HG03135 (cell line): ENCODE measurements at regions not wholly inside any gene's neighbourhood (a gene's known extent, or its start where the extent isn't known, plus 50 kb on each side); places are given as distances from the start of the nearest gene placed in this dataset.
"Not testable (repeated sequence)": the region's sequence is repeated elsewhere in the genome, so short reads cannot be mapped to it uniquely, and the experiment has no call there.

Experiments used
- ATAC-seq: cut with Tn5 transposase; IDR thresholded peaks from one replicate; pipeline ENCODE4 v1.9.1; 2021; ENCODE audit warnings: mild to moderate bottlenecking, moderate library complexity; ENCODE audit not compliant: unreplicated experiment

DNA sequence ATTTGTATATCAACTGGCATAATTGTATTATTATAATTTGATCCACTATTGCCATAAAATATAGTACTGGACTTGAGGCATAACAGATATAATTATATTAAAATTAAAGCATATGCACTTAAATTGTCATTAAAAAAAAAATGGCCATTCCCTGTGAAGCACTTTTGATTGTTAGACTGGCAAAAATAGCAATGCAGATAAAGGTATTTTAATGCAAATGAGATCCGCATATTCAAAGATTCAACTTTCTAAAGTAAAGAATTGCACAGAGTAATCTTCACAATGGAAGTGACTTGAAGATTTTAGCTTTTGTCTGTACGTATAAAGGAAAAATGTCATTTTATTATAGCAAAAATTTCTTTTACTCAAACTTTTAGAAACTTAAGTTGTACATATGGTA is 871.8 kb upstream of the PABPC4L start:
- no peak for ATAC-seq

DNA sequence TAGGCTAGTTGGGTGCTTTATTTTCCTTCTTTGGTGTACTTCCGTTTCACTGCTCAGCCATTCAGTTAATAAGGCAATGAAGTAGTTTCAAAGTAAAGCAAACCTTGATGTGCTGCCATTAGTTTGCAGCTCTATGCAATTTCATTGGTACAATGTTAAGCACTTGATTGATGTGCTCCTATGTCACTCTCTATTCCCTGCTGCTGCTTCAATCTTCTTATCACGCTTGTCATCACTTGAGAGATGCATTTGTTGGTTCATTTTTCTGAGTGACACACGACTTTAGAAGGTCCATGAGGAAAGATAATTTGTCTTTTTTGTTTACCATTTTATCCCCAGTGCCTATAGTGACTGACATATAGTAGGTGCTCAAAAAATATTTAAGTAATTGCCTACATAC is 871.0 kb upstream of the PABPC4L start:
- ATAC-seq, result no peak

DNA sequence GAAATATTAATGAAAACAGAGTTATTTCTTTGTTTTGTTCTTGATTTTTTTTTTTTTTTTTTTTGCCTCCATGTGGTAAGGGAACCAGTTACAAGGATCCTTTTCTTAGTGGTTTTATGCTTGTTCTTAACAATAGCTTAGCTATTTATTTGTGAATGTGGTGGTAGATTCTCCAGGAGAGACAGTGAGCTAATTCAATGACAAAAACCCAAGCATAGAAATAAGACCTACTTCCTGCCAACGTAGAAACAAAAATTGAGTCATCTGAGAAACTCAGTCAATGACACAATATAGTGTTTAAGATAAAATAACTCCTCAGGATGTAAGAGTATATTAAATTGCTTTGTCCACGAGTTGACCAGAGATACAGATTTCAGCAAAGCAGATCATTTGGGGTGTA is 863.8 kb upstream of the PABPC4L start:
- ATAC-seq, result no peak

DNA sequence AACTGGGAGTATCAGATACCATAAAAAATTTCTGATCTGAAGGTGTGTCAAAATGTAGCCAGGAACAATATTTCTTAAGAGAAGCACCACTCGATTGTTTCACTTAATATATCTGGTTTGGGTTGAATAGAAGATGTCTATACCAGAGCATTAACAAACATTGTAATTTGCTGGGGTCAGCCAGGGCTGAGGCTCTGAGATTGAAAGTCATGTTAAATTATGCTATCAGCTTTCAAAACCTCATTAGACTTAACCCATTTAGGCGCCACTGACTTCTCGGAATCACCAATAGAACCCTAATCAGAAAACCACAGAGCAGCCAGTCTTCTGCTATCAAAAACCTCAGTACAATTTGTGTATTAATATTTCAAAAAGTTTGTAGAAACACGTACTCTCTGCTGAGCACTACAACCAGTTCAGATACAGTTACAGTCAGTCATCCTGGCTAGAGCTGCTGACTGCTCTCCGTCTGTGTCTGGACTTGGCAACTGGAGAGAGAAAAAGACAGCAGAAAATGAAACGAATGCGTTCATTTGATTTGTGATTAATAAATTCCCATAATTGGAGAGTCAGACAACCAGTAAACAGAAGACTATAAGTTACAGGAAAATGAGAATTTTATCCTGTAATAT is 848.6 kb upstream of the PABPC4L start:
- no peak for ATAC-seq

DNA sequence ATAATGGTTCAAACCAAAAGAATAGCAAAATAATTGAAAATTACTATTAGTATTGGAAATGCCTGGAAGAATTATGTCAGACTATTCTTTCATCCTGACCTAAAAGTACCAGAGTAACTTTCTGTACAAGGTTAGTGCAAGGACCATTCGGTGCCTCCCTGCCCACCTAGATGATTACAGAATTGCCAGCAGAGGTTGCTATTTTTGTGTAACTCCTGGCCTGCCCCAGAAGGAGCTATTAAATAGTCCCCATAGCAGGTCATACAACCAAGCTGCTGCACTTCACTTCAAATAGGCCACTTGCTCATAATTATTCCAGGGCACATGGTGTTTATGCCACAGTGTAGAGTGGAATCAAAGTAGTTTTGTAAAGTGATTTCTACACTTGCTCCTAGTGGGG is 831.1 kb upstream of the PABPC4L start:
- ATAC-seq, result no peak

GRCh38 chr4:135015771-135016170 is 814.2 kb upstream of the PABPC4L start:
- ATAC-seq, result no peak

- ATAC-seq, result no peak
Observed at GRCh38 chr4:135007400-135007799, 805.8 kb upstream of the PABPC4L start.

DNA sequence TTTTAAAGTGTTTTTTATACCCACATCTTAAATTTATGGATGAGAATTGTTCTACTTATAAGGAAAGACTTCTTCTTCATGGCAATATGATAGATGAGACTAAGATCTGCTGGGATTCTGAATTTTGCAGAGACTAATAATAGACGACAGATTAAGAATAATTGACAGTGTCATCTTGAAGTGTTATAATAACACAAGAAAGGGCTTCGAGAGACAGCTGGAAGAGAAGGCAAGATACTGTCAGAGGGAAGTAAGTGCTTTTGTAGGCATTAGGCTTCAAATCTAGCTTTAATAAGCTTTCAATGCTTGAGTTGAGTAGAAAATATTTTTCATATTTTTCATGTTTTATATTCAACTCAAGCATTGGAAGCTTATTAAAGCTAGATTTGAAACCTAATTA is 797.6 kb upstream of the PABPC4L start:
- ATAC-seq, result no peak

DNA sequence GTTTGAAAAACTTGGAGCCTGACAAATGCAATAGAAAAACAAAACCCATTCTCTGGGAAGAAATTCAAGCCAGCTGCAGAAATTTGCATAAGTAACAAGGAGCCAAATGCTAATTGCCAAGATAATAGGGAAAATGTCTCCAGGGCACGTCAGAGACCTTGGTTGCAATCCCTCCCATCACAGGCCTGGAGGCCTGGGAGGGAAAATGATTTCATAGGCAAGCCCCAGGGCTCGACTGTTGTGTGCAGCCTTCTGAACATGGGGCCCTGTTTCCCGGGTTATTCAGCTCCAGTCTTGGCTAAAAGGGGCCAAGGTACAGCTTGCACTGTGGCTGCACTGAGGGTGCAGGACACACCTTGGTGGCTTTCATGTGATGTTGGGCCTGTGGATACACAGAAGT is 760.4 kb upstream of the PABPC4L start:
- ATAC-seq, result no peak

DNA sequence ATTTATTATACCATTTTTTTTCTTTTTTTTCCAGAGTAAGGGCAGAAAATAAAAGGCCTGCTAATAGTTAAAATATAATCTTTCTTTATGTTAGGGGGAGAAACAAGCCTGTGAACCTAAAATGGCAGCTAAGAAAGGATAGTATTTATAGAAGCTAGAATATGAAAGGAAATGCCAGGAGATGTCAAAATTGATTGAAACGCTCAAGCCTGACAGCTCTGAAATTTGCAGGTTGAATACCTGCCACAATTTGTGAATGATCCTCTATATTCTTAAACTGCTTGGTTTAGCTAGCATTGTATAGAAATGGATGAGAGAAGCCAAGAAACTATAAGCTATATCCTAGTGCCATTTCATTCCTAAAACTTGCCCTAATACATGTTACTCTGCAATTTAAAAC is 757.3 kb upstream of the PABPC4L start:
- no peak for ATAC-seq

GRCh38 chr4:134955059-134955458 is 753.5 kb upstream of the PABPC4L start:
- ATAC-seq, result no peak

DNA sequence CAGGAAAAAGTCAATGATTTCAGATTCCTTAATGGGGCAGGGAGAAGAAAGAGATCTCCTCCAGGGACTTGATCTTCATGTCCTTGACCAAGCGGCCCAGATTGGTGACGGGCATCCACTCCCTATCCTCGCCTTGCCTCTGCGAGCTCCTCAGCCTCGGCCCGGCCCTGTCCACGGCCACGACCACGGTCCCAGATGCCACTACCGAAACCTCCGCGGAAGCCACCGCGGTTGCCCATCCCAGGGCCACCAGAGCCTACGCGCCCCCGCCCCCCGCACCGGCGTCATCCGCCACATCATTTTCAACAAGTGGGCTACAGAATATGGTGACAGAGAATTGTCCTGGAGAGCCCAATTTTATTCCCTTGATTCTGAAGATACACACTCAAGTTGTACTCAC is 751.2 kb upstream of the PABPC4L start:
- no peak for ATAC-seq

- no peak for ATAC-seq
Observed at GRCh38 chr4:134952305-134952704, 750.7 kb upstream of the PABPC4L start.

DNA sequence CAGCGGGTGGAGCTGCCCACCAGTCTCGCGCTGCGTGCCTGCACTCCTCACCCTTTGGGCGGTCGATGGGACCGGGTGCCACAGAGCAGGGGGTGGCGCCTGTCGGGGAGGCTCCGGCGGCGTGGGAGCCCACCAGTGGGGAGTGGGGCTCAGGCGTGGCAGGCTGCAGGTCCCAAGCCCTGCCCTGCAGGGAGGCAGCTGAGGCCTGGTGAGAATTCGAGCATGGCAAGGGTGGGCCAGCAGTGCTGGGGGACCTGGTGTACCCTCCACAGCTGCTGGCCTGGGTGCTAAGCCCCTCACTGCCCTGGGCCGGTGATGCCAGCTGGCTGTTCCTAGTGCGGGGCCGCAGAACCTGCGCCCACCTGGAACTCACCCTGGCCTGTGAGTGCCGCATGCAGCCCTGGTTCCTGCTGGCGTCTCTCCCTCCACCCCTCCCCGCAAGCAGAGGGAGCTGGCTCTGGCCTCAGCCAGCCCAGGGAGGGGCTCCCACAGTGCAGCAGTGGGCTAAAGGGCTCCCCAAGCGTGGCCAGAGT is 746.6 kb upstream of the PABPC4L start:
- no peak for ATAC-seq

DNA sequence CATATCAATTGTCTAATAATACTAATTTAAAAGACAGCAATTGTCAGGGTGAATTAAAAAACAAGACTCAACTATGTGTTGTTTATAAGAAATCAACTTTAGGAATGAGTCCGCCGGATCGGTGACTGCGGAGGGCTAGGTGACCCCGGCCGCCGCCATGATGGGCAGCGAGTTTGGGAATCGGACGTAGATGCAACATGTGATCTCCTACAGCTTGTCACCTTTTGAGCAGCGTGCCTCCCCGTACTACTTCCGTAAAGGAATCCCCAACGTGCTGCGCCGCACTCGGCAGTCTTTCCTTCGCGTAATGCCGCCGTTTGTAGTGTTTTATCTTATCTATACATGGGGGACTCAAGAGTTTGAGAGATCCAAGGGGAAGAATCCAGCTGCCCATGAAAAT is 742.5 kb upstream of the PABPC4L start:
- no peak for ATAC-seq

DNA sequence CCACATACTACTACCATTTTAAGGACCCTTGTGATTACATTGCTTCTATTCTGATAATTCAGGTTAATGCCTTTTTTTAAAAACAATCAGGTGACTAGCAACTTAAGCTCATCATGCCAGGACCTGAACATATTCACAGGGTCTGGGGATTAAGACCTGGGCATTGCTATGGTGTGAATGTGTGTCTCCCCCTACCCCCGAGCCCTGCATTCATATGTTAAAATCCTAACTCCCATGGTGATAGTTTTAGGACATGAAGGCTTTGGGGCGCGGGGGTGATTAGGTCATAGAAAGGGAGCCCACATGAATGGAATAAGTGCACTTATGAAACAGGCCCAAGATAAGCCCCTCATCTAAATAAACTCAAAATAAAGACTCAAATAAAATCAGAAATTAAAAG is 734.4 kb upstream of the PABPC4L start:
- no peak for ATAC-seq

DNA sequence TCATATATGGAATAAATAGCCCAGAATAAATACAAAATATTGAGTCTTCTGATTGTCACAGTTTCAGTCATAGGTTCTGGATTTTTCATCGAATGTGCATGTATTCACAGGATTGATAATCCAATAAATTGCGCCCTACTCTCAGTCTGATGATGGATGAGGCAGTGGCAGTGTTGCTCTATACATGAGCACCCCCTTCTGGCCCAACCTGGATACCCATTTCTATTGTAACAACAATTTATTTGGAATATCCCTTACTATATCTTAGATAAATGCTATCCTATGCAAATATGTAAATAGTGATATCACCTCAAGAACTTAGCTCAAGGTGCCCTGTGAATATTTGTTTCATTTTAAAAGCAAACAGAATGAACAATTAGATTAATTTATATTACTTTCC is 733.7 kb upstream of the PABPC4L start:
- no peak for ATAC-seq

- no peak for ATAC-seq
Observed at GRCh38 chr4:134934036-134934808, 732.6 kb upstream of the PABPC4L start.

- no peak for ATAC-seq
Observed at GRCh38 chr4:134915355-134915754, 713.8 kb upstream of the PABPC4L start.

- ATAC-seq, result not testable (repeated sequence)
Observed at GRCh38 chr4:134914250-134914649, 712.7 kb upstream of the PABPC4L start.

GRCh38 chr4:134911941-134912340 is 710.4 kb upstream of the PABPC4L start:
- no peak for ATAC-seq

DNA sequence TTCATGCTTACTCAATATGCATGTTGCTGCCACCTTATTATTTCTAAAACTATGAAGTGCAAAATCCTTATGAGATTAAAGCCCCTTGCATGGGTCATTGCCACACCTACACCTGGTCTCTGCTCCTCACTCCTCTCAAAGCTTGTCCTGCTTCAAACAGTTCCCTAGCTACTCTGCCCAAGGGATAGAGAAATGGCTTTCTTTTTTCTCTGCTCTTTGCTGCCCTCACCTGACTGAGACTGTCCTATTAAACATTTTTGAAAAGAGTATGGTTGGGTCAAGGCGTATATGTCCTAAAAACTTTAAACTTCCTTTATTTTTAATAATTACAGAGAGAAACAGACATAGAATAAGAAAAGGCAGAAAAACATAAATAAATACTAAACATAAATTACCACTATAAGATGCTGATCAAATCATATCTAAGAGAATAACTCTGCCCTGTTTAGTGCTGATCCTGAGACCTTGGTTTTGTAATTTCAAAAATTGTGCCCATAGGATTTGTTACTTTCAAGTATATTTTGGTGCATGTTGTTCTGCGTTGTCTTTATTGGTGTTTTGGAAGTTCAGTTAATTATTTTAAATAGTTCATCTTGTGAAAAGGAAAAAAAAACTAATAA is 704.9 kb upstream of the PABPC4L start:
- ATAC-seq, result no peak
